ENCODE measurements at regions not wholly inside any gene's neighbourhood (a gene's known extent, or its start where the extent isn't known, plus 50 kb on each side); places are given as distances from the start of the nearest gene placed in this dataset.

DNA sequence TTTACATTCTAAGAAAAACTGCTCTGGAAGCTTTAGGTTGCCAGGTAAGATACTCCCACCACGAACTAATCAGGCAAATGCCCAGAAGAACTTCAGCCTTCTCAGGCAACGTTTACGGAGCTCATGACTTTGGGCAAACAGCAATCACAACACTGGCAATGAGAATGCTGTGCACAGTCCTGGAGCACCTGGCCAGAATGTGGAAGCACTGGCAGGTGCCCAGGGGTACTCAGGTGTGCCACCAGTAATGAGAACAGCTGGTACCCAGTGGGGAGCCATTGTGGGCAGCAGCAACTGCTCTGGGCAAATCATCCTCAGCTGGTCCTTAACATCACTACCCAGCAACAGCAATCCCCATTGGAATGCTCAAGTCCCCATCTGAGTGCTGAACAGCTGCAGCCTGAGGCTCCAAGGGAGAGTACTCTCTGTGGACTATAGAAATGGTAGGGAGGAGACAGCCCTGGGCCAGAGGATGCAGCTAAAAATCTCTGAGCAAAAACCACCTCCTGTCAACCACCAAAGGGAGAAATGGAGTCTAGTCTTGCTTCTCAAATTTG is 210.0 kb downstream of the FOXO1 start:
- no peak for DNase-seq (ENCODE audit: low spot score)
- H3K27ac ChIP-seq: no peak overlapping the region
- POLR2A ChIA-PET (ENCODE audit: low non-redundant PET): no interaction called here
- TF ChIP-seq CTCF (conservative IDR thresholded peaks at IDR 0.05; ENCODE audit: low read depth): no peak
- CTCF ChIA-PET: interaction anchor here (0.6 kb wide), 1 partner anchor 150 kb away, joined by 4 read pairs; no protein-coding TSS in a partner anchor

DNA sequence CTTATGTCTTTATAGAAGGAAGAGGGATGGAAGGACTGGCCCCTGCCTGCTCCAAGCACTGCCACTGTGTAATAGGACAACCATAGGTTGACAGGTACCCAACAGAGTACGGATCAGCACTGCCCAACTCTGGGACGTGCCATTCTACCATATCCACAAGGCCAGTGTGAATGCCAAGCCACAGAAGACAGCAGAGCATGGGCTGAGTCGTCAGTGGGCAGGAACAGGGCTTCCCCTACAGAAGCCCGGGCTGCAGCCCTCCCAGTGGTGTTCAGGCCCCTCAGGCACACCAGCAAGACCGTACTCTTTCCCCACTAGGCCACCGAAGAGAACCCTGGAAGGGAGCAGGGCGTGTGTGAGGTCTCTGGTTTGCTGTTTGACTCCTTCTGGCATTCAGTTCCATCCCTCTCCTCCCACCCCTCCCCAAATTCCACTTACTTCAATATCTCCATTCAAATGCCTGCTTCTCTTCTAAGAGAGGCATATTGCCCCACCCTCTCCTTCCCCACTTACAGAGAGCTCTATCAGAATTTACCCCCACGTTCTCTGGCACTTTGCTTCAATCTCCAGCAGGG is 209.4 kb downstream of the FOXO1 start:
- CTCF ChIA-PET: no interaction called here
- TF ChIP-seq CTCF (conservative IDR thresholded peaks at IDR 0.05; ENCODE audit: low read depth): no peak
- no peak overlapping the region for H3K27ac ChIP-seq
- POLR2A ChIA-PET (ENCODE audit: low non-redundant PET): interaction anchor here (0.6 kb wide), 1 partner anchor 16 kb away, joined by 3 read pairs; no protein-coding TSS in a partner anchor
- DNase-seq (ENCODE audit: low spot score): no peak

- ChIA-PET POLR2A (ENCODE audit: low non-redundant PET) (interaction anchor here (0.6 kb wide), 1 partner anchor 15 kb away, joined by 3 read pairs; no protein-coding TSS in a partner anchor), CTCF (no interaction called here)
- TF ChIP-seq CTCF (conservative IDR thresholded peaks at IDR 0.05; ENCODE audit: low read depth): no peak
Measured at GRCh38 chr13:40457929-40458719, 208.3 kb downstream of the FOXO1 start.

GRCh38 chr13:40458720-40458990 is 207.8 kb downstream of the FOXO1 start:
- H3K27ac ChIP-seq: no peak overlapping the region
- ChIA-PET POLR2A (ENCODE audit: low non-redundant PET) (no interaction called here), CTCF (no interaction called here)
- DNase-seq (ENCODE audit: low spot score): no peak
- TF ChIP-seq CTCF (conservative IDR thresholded peaks at IDR 0.05; ENCODE audit: low read depth): no peak

More at GRCh38 chr13:40457929-40458719, 208.3 kb downstream of the FOXO1 start:
- no peak for DNase-seq (ENCODE audit: low spot score)
- H3K27ac ChIP-seq: no peak overlapping the region

- TF ChIP-seq CTCF (conservative IDR thresholded peaks at IDR 0.05; ENCODE audit: low read depth): no peak
- H3K27ac ChIP-seq: no peak overlapping the region
- CTCF ChIA-PET: no interaction called here
- POLR2A ChIA-PET (ENCODE audit: low non-redundant PET): no interaction called here
- no peak for DNase-seq (ENCODE audit: low spot score)
Measured at GRCh38 chr13:40460116-40460515, 206.3 kb downstream of the FOXO1 start.

GRCh38 chr13:40464337-40465014 is 202.0 kb downstream of the FOXO1 start:
- ChIA-PET POLR2A (ENCODE audit: low non-redundant PET) (no interaction called here), CTCF (no interaction called here)
- TF ChIP-seq CTCF (conservative IDR thresholded peaks at IDR 0.05; ENCODE audit: low read depth): no peak
- no peak overlapping the region for H3K27ac ChIP-seq
- no peak for DNase-seq (ENCODE audit: low spot score)

Data from RWPE1 (cell line).